Transverse colon (tissue), 4 donors: ENCODE measurements at regions not wholly inside any gene's neighbourhood (a gene's known extent, or its start where the extent isn't known, plus 50 kb on each side); places are given as distances from the start of the nearest gene placed in this dataset.
"Not testable (repeated sequence)": the region's sequence is repeated elsewhere in the genome, so short reads cannot be mapped to it uniquely, and the experiment has no call there.

Source experiments
- DNase-seq: peaks from one replicate; pipeline ENCODE4 v3.0.0-alpha.2; 2019
- H3K27ac ChIP-seq, 4 donors: fragments of 200-600 bp; sonication (generic); 2 replicates each; pipeline ENCODE4 v1.5.1; 2016 to 2018; ENCODE audit warnings: inconsistent platforms in 4 of 4
- H3K27me3 ChIP-seq: fragments of 200-600 bp; sonication (generic); 2 replicates; pipeline ENCODE4 v1.5.1; 2017; ENCODE audit warnings: inconsistent platforms
- H3K36me3 ChIP-seq, 4 donors: fragments of 200-600 bp; sonication (generic); 2 replicates each; pipeline ENCODE4 v1.5.1; 2017 to 2019; ENCODE audit warnings: inconsistent platforms in 4 of 4
- H3K4me1 ChIP-seq, 4 donors: fragments of 200-600 bp; sonication (generic); 2 replicates each; pipeline ENCODE4 v1.5.1; 2017 to 2020; ENCODE audit warnings: inconsistent platforms in 4 of 4
- H3K4me3 ChIP-seq, 4 donors: fragments of 200-600 bp; sonication (generic); 1 replicate in 1 of 4; 2 replicates in 3 of 4; pipeline versions ENCODE4 v1.5.1 to v1.6.1; 2017 to 2019; ENCODE audit warnings: inconsistent platforms in 4 of 4
- H3K9me3 ChIP-seq, 2 donors: fragments of 200-600 bp; sonication (generic); 2 replicates each; pipeline ENCODE4 v1.5.1; 2017 to 2019; ENCODE audit warnings: inconsistent platforms in 2 of 2
- EP300 ChIP-seq: sonication (generic); formaldehyde crosslinking; IDR thresholded peaks from one replicate; pipeline ENCODE4 v1.6.1; 2017; ENCODE audit warnings: antibody characterized with exemption, low read depth
- POLR2A ChIP-seq: fragments of 450-650 bp; IDR thresholded peaks from one replicate; pipeline ENCODE4 v1.6.1; 2016; ENCODE audit warnings: antibody characterized with exemption, mild to moderate bottlenecking, moderate library complexity
- POLR2AphosphoS5 ChIP-seq, 3 donors: sonication (generic); formaldehyde crosslinking; IDR thresholded peaks; one replicate each; pipeline ENCODE4 v1.6.1; 2016; ENCODE audit warnings: antibody characterized with exemption in 3 of 3
- WGBS, 2 donors: methylation state at CpG; one replicate each; pipeline ENCODE4 v1.1.5; 2018; ENCODE audit warnings: low coverage in 1 of 2; 5-methylcytosine and 5-hydroxymethylcytosine counted together
- in situ Hi-C, 4 donors: fragments of 200-750 bp; cut with MboI; loops; one replicate each; pipeline versions ENCODE4 v1.15.0 to v1.15.1; 2017; ENCODE audit warnings: low sequenced_read_pairs in 3 of 4, low pct_ligation_motif_present in 1 of 4, low pct_unique_long_range_greater_than_20kb in 1 of 4
- intact Hi-C: fragments of 100-400 bp; cut with DNase I; formaldehyde crosslinking; loops from one replicate; pipeline ENCODE4 v1.15.1; 2023; ENCODE audit warnings: low total_unique reads
- TF ChIP-seq, protein P1 (sequence below), 5 experiments: fragments of 200-600 bp in 3 of 5; fragments of 450-650 bp in 2 of 5; sonication (generic) in 3 of 5; IDR thresholded peaks; 1 replicate in 2 of 5; 2 replicates in 3 of 5; pipeline ENCODE4 v1.5.1; 2016 to 2017; ENCODE audit warnings: antibody characterized with exemption in 5 of 5, inconsistent platforms in 3 of 5, mild to moderate bottlenecking in 2 of 5, moderate library complexity in 1 of 5

DNA sequence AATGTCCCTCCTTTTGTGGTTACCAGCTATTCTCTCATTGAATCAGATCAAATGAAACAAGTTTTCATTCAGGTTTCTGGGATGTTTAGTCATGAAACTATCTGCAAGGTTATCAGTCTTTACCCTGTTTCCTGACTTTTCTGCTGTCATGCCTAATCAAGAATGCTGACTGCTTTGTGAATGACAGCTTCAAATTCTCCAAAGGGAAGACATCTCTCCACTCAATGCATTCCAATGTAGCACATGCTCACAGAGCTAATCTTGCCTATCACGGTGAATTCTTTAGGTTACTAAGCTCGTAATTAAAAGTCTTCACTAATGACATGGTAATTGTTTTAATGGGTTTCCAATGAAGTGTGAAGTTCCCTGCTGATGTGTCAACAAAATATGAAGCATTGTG is 1068.5 kb downstream of the PCDH7 start:
- Histone ChIP-seq H3K36me3 (no peaks in the 10 kb centered on the region), H3K27ac (no peak overlapping the region), H3K27me3 (no peaks in the 10 kb centered on the region), H3K9me3 (no peaks in the 10 kb centered on the region), H3K4me3 (no peak overlapping the region), H3K4me1 (no peaks in the 10 kb centered on the region)
- intact Hi-C loops: no loop called here
- TF ChIP-seq POLR2A (no peak), EP300 (no peak)
- DNase-seq: no peak
- 57 to 74% methylated on average over 2 of the region's 2 CpGs for WGBS, 2 donors
- in situ Hi-C loops: no loop called here

DNA sequence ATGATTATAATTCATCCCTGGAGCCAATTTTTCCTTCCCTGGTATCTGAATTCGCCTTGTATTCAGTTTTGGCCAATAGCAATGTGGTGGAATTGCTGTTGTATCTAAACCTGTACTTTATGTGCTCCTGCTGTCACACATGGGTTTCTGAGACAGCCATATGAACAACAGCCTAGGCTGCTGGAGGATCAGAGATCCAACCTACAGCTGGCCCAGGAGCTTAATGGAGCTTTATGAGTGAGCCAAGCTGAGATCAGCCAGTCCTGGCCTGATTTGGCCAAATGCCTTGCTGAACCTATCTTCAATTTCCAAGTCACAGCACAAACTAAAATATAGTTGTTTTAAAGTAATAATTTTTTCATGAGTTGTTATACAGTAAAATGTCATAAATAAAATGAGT is 1071.5 kb downstream of the PCDH7 start:
- WGBS, 2 donors: 80 to 88% methylated on average over 1 of the region's 1 CpG
- in situ Hi-C loops: no loop called here

DNA sequence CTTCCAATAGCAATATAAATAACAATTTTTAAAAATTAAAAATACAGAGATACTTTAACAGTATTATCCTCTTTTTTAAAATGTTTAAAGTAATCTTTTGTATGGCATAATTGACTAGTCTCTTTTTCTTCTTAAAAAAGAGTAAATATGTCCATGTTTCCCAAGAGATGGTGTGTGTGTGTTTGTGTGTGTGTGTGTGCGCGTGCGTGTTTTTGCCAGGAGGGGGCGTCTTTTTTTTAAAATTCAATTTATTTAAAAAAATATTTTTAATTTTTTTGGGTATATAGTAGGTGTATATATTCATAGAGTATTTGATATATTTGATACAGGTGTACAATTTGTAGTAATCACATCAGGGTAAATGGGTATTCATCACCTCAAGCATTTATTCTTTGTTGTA is 1073.7 kb downstream of the PCDH7 start:
- H3K27ac ChIP-seq: no peak overlapping the region
- no peaks in the 10 kb centered on the region for H3K36me3 ChIP-seq
- WGBS, 2 donors: 67 to 72% methylated on average over 4 of the region's 4 CpGs
- intact Hi-C loops (no loop called here), in situ Hi-C loops (no loop called here)
- no peak overlapping the region for H3K4me3 ChIP-seq
- no peaks in the 10 kb centered on the region for H3K4me1 ChIP-seq
- no peak for TF ChIP-seq EP300
- no peak for TF ChIP-seq POLR2AphosphoS5 (IDR thresholded peaks at IDR 0.05)
- TF ChIP-seq POLR2A: no peak
- TF ChIP-seq, protein P1, sequence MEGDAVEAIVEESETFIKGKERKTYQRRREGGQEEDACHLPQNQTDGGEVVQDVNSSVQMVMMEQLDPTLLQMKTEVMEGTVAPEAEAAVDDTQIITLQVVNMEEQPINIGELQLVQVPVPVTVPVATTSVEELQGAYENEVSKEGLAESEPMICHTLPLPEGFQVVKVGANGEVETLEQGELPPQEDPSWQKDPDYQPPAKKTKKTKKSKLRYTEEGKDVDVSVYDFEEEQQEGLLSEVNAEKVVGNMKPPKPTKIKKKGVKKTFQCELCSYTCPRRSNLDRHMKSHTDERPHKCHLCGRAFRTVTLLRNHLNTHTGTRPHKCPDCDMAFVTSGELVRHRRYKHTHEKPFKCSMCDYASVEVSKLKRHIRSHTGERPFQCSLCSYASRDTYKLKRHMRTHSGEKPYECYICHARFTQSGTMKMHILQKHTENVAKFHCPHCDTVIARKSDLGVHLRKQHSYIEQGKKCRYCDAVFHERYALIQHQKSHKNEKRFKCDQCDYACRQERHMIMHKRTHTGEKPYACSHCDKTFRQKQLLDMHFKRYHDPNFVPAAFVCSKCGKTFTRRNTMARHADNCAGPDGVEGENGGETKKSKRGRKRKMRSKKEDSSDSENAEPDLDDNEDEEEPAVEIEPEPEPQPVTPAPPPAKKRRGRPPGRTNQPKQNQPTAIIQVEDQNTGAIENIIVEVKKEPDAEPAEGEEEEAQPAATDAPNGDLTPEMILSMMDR (IDR thresholded peaks at IDR 0.05): peak in 2 of 5 experiments; percentile 16 to 28
- no peaks in the 10 kb centered on the region for H3K27me3 ChIP-seq
- peaks cover 0 to 3% of the 10 kb centered on the region in 2 donors for H3K9me3 ChIP-seq
- DNase-seq: no peak

More for the DNA sequence above, 1071.5 kb downstream of the PCDH7 start:
- no peak overlapping the region for H3K4me3 ChIP-seq
- H3K36me3 ChIP-seq: no peaks in the 10 kb centered on the region
- peaks cover 0 to 3% of the 10 kb centered on the region in 2 donors for H3K9me3 ChIP-seq
- no peak overlapping the region for H3K27ac ChIP-seq
- no peaks in the 10 kb centered on the region for H3K4me1 ChIP-seq
- intact Hi-C loops: no loop called here
- no peak for DNase-seq
- no peaks in the 10 kb centered on the region for H3K27me3 ChIP-seq
- TF ChIP-seq POLR2A (no peak), POLR2AphosphoS5 (IDR thresholded peaks at IDR 0.05) (no peak), EP300 (no peak)

DNA sequence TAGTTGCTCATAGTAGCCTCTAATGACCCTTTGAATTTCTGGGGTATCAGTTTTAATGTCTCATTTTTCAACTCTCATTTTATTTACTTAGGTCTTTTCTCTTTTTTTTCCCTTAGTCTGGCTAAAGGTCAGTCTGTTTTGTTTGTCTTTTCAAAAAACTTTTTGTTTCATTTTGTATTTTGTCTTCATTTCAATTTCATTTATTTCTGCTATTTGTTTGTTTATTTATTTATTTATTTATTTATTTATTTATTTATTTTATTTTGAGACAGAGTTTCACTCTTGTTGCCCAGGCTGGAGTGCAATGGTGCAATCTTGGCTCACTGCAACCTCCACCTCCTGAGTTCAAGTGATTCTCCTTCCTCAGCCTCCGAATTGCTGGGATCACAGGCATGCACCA is 1076.9 kb downstream of the PCDH7 start:
- 88 to 89% methylated on average over 1 of the region's 1 CpG for WGBS, 2 donors
- H3K9me3 ChIP-seq, H3K27me3 ChIP-seq, H3K36me3 ChIP-seq, DNase-seq, intact Hi-C loops, H3K4me3 ChIP-seq, in situ Hi-C loops, H3K4me1 ChIP-seq, H3K27ac ChIP-seq: not testable (repeated sequence)

DNA sequence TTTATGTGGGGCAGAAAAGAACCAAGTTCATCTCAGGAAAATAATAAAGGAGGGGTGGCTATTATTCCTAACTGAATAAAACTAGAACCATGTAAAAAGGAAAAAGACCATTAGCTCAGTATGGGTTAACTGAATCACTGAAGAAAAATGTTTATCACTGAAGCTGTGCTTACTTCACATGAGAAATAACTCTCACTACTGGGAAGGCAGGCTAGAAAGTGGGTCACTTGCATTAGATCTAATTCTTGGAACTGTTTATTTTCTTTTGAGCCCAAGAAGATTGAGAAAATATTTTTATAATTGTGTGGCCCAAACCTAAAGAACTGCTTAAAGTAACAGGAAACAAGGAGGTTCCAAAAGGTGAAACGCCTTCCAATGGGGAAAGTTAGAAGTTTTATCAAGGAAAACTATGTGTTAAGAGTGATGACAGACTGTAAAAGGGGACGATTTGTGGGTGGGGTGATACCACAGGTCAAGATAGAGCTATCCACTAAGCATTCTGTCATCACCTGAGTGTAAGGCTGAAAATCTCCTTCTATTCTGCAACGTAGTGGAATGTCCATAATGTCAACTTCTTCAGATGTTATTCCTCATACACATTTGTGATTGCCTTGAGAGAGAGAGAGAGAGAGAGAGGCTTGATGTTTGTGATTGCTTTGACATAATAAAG is 1083.5 kb downstream of the PCDH7 start:
- no peak for DNase-seq
- Histone ChIP-seq H3K27me3 (no peaks in the 10 kb centered on the region), H3K4me3 (no peak overlapping the region), H3K4me1 (no peaks in the 10 kb centered on the region), H3K27ac (no peak overlapping the region), H3K9me3 (peaks cover 0 to 3% of the 10 kb centered on the region in 2 donors), H3K36me3 (no peaks in the 10 kb centered on the region)
- intact Hi-C loops: no loop called here
- TF ChIP-seq POLR2AphosphoS5 (IDR thresholded peaks at IDR 0.05) (no peak), POLR2A (no peak)
- 35 to 42% methylated on average over 3 of the region's 3 CpGs for WGBS, 2 donors
- in situ Hi-C loops: no loop called here

DNA sequence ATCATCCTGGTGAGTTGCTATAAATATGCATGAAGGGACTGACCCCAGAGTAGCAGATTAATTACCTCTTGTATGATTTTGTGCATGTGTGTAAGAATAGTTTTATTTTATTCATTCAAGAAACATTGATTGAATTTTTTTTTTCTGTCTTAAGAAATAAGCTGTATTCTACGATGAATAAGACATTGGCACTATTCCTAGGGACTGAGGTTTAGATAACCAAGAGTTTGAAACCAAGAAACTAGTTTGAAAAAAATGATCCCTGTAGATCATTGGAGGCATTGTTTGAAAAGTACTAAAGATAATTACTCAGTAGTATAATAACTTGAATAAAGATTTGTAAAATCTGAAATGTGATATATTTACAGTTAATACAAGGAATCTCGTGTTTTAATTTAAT is 1086.9 kb downstream of the PCDH7 start:
- TF ChIP-seq POLR2A (no peak), POLR2AphosphoS5 (IDR thresholded peaks at IDR 0.05) (no peak), EP300 (no peak)
- TF ChIP-seq, protein P1 (IDR thresholded peaks at IDR 0.05): no peak
- Histone ChIP-seq H3K4me3 (no peak overlapping the region), H3K27me3 (no peaks in the 10 kb centered on the region), H3K36me3 (no peaks in the 10 kb centered on the region), H3K4me1 (no peaks in the 10 kb centered on the region), H3K9me3 (no peaks in the 10 kb centered on the region), H3K27ac (no peak overlapping the region)
- intact Hi-C loops: no loop called here
- in situ Hi-C loops: no loop called here
- DNase-seq: no peak
- WGBS, 2 donors: 70 to 74% methylated on average over 2 of the region's 2 CpGs
